Stimulated activated CD8-positive, alpha-beta memory T cell treated with anti-CD3 and anti-CD28 coated beads, Interleukin-15, amount 100 ng/mL, for 1 hour (primary cell): ENCODE measurements at regions not wholly inside any gene's neighbourhood (a gene's known extent, or its start where the extent isn't known, plus 50 kb on each side); places are given as distances from the start of the nearest gene placed in this dataset.
"Not testable (repeated sequence)": the region's sequence is repeated elsewhere in the genome, so short reads cannot be mapped to it uniquely, and the experiment has no call there.

Experiments
- DNase-seq: peaks from one replicate; pipeline ENCODE4 v3.0.0-alpha.2; 2020; ENCODE audit warnings: low read depth

DNA sequence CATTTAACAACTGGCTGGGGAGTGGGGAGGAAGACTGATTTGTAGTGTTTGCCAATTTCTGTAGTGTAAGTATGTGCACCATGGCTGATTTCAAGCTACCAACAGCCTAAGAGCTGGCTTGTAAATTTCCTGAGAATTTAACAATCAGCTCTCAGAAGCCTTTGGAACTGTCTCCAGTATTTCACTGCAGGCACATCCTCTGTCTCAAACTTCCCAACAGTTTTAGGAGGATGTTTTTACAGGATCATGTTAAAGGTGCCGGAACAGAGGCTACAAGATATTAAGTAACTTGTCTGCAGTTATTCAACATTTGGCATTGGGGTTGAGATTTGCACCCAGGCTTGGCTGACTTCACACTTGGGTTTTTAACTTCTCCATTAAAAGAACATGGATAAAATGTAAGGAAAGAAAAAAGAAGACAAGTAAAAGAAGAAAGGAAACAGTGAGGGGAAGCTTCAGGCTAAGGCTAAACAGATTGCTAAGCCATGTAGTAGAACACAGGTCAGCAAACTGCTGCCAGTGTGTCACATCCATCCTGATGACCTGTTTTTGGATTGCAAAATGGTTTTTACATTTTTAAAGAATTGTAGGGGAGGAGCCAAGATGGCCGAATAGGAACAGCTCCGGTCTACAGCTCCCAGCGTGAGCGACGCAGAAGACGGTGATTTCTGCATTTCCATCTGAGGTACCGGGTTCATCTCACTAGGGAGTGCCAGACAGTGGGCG is 204.8 kb upstream of the SESN3 start:
- DNase-seq: no peak

DNA sequence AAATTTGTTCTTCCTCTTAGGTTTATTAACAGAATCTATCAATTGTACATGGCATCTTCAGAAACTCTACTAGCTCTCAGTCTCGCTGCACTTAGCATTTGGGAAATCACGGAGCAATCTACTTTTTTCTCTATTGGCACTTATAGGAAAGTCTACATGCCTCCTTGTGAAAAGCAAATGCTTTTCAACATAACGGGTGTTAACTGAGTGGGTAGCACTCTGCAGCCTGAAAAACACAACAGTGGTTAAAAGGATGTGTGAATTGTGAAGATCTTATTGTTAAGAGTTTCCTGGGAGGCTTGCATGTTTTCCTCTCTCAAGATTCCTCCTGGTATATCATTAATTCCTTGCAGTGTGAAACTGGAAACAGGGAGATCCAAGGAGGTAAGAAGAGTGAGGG is 204.2 kb upstream of the SESN3 start:
- no peak for DNase-seq

DNA sequence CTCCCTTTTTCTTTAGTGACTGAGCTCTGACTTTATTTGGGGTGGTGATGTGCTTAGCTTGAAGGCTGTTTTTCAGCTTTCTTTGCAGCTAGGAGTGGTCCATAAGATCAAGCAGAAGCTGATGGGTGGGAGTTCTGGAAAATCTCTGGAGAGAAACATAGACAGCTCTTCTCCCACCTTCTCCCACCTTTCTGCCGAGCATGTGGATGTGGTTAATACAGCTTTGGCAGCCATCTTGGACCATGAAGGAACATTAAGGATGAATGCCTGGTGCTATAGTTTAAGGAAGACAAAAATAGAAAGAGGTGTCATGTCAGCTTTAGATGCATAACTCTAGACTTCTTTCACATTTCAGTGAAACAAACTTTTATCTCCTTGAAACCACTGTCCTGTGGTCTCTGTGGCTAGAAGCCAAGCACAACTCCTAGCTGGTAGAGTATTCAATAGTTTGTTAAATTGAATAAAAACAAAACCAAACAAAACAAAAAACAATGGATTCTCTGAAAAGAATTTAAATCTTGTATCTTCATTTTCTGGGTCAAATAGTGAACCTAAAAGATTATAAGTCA is 203.6 kb upstream of the SESN3 start:
- DNase-seq: no peak

DNA sequence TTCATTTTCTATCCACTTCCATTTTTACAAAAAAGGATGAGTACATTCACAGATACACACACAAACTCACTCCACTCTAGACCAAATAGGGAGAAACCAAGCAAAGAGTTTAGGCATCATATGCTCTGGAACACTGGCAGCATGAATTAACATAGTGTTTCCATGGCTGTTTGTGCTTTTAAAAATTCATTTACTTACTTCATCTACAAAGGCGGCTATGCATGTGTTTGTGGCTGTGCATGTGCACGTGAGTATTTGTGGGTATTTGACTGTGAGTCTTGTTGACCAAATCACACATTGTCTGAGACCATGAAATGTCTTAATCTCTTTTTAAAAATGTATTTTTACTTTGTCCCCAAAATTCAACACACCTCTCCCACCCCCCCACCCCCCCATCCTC is 203.0 kb upstream of the SESN3 start:
- DNase-seq: no peak

DNA sequence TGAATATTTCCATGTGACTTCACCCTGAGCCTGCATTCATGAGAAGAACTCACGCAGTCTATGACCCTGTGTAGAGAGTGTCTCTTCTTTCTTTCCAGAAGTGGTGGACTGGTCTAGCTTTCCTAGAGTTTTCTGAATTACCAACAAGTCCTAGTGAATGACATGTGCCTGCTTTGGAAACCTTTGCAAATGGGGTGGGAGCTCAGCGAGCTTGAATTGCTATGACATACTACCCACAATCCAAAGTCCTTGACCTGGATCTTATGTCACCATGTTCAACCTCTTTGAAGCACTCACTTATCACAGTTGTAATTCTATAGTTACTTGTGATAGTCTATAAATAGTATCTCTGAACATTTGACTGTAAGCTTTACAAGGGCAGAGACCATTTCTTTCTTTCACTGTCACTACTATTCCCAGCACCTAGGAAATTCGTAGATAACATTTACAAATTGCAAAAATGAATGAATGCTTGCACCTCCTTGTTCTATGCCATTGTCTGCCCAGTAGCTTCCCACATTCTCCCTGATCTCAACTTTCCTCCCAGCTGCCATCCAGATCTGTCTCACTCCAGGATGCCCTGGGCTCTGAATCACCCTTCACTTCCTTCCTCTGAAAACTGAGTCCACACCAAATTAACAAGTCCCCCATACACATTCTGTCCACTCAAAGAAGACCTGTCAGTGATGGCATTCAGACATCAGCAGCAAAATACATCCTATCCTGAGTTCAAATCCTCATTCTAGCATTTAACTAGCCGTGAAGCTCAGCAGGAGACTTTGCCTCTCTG is 201.9 kb upstream of the SESN3 start:
- DNase-seq: no peak

DNA sequence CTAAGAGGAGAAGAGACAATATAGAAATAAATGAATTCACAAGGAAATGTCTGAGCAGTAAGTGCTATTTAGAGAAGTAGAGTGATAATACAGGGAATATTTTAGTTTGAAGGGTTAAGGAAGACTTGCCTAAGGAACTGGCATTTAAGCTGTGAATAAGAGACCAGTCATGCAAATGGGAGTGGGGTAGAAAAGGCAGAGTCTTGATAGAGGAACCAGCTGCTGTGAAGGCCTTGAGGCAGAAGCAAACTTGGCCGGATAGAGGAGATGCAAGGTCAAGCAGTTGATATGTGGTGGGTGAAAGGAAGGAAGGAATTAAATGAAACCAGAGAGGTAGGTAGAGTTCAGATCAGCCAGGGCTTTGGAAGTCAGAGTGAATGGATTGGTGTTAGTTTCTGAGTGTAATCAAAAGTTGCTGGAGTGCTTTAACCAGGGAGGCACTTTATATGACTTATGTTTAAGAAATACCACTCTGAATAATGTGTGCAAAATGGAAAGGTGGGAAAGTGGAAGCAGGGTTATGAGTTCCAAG is 198.4 kb upstream of the SESN3 start:
- DNase-seq: no peak

DNA sequence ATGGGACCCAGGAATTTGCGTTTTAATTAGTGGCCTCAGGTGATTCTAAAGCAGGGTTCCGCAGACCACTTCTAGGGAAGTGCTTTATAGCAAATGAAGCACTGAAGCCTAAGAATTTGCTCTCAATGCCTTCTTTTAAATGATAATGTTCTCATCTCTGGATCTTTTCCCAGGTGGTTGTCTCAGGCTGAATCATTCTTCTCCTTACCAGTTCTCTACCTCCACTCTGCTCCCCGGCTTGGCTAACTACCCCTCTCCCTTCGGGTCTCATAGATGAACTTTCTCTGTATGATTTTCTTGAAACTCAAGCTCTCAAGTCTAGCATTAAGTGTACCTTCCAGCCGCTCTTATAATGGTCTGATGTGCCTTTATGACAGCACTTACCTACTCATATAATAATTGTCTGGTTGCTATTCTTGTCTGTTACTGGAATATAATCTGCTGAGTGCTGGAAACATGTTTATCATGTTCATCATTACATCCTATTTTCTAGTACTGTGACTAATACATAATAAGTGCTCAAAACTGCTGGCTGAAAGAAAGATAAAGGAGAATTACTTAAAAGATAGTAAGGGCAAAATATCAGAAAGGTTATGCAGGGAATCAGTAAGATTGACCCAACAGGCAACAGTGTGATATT is 195.9 kb upstream of the SESN3 start:
- no peak for DNase-seq

DNA sequence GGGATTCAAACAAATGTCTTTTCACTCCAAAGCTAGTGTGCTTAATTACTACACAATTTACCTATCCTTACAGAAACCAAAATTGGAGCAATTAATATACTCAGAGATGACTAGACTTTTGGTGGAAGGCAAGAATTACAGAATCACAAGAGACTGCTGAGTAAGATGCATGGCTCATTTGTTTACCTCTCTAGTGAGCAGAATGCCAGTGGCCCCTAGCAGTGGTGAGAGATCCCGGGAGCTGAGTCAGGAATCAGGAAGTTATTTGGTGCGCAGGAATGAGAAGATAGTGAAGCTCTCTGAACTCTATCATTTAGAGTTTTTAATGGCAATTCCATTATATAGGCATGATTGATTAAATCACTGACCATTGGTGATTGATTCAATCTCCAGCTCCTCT is 188.9 kb upstream of the SESN3 start:
- no peak for DNase-seq

DNA sequence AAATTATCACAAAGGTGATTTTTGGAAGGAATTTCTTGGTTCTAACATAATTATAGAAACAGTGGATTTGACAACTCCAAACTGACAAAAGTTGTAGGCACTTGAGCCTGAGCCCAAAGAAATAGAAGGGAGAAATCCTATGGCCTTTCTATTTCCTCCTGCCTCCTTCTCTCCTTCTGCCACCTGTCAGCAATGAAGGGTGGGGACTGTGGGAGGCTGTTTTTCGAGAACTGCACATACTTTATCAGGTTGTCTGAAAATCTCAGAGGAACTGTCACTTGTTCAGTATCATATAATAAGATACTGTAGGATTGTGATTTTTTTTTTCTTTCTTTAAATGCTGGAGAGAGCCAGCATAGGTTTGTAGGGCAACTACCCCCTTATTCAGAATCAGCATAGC is 187.9 kb upstream of the SESN3 start:
- no peak for DNase-seq

DNA sequence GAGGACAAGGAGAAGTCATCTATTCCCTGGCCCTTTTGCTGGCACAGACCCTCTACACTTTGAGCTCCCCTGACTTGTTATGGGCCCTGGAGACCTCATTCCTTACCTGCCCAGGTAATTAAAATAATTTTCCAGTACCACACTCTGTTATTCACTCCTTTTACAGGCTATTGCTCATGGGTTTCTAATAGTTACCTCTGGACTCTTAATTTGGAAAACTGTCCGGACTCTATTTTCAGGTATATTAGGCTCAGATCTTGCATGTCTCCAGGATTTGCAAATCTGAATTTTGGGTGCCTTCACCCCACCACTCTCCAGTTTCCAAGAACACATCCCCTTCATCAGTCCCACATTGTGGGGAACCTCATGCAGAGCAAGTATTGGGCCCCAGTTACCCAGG is 186.8 kb upstream of the SESN3 start:
- DNase-seq: no peak

DNA sequence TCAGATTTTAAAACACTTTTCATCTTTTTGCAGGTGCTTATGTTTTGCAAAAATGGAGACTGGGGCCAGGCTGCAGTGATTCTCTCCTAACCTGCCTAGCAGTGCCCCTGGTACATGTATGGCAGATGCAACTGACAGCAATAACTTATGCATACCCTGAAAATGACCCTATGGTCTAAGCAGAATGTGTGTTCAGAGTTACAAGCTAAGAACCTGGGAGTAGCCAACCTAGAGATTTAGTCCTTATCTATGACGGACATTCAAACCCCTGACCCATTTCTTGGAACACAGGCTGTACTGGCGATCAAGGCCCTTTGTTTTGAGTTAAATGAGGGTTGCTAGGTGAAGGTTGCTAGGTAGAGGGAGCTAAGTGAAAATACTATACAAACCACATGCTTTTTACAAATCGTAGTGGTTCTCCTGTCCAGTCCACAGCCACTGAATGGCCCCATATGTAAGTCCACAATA is 184.9 kb upstream of the SESN3 start:
- no peak for DNase-seq

DNA sequence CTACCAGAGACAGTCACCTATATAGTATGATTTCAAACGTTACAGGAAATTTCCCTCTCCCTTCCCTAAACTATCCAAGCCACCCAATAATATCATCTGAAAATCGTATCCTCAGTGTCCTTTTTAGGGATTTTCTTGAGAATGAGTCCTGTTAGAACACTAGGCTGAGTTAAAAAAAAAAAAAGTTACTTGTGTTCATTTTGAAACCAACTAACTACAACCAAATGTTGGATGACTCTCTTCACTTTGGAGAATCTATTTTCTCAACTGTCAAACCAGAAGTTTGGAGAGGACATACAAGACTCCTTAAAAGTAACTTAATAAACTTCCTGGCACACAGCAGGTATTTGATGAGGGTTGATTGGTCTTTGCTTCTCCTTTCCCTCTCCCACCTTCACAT is 183.2 kb upstream of the SESN3 start:
- DNase-seq: no peak

DNA sequence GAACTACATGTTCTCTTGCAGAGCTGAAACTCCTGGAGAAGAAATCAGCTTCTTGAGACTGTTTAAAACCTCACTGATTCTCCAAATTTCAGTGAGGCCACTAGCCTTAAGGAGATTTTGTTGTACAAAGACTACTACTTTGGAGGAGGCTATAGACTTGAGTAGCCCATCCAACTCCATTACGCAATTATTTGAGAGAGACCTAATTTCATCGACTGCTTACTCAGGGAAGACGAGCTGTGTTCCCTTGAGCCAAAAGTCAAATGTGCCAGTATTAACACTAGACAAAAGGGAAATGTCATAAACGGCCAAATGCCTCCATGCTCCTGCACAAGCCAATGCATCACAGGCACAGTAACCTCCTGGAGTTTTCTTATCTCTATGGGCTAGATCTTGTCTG is 182.8 kb upstream of the SESN3 start:
- no peak for DNase-seq

DNA sequence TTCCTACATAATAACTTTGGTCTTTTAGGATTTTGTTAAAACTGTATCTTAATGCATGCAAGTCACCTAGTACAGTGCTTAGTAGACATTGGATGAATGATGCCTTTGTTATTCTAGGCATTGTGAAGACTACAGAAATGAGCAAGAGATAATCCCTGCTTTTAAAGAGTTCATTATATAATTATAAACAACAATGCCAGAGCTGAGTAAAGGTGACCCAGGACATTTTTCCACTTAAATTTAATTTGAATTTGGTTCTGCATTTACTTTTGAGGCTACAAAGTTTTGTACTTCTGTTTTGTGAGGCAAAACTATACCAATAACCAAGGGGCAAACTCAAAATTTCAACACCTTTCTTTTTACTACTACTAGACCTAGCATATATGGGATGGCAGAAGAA is 182.0 kb upstream of the SESN3 start:
- DNase-seq: no peak

DNA sequence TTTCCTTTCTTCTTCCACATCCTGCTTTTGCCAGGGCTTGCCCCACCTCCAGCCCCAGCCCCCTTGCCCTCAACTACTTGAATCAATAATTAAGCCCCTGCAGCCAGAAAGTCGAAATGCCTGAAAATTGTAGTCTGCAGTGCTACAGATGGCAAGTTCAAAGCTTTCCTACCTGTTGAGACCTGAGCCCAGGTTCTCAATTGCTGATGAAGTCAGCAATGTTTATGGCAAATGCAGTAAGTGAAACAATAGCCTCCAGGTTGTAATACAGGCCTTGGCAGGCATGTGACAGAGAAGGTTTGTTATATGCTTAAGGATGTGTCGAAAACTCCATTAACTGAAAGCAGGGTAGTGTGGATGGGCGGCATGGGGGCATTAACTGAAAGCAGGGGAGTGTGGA is 181.1 kb upstream of the SESN3 start:
- no peak for DNase-seq

DNA sequence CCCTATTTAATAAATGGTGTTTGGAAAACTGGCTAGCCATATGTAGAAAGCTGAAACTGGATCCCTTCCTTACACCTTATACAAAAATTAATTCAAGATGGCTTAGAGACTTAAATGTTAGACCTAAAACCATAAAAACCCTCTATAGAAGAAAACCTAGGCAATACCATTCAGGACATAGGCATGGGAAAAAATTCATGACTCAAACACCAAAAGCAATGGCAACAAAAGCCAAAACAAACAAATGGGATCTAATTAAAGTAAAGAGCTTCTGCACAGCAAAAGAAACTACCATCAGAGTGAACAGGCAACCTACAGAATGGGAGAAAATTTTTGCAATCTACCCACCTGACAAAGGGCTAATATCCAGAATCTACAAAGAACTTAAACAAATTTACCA is 179.7 kb upstream of the SESN3 start:
- not testable (repeated sequence) for DNase-seq

DNA sequence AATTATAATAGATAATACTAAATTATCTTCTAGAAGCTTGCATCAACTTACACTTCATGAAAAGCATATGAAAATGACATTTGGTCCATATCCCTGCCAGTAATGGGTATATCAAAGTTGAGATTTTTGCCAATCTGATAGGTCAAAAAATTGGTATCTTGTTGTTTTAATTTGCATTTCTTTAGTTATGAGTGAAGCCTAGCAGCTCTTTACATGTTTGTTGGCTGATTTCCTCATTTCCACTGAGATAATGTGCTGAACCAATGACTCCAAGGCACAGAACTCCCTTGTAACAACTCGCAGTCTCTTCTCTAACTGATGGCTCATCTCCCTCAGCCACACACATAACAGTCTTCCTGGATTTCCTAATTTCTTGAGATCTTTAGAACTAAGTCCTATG is 175.3 kb upstream of the SESN3 start:
- no peak for DNase-seq

DNA sequence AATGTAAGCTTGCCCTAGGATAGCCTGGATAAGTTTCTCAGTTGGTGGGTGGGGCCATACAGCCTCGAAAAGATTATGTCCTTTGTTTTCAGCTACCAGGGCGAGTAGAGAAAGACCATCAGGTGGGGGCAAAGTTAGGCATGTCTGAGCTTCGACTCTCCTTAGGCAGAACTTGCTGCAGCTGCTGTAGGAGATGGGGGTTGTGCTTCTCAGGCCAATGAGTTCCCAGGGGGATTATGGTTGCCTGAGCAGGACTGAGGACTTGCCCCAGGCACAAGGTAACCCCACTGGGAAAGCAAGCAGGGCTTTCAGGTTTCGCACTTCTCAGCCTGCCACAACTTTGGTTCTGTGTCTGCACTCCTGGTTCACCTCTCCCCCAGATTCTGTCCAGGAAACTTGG is 173.4 kb upstream of the SESN3 start:
- DNase-seq: no peak

DNA sequence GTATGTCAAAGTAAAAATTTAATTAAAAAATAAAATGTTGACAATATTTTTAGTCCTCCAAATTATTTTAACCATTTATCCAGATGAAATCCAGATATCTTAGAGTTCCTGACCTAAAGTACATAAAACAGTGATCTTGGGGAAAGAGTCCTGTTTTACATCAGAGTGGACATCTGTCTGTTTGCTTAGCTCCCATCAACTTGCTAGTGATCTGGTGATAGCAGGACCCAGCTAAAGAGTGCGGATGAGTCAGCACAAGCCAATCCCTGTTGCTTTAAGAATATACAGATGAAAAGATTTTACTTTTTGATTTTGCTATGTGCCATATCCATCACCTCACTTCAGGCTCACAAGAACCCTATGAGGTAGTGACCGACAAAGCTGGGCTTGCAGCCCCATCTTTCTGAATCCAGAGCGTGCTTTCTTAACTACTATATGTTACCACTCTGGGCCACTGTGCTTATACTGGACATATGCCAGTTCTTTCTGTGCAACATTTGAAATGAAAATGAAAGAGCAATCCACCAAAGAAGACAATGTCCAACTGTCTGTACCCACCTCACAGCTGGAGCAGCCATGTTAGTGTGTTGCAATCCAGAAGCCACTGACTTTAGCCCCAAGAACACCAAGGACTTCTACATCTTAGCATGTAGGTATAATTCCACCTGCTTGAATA is 167.6 kb upstream of the SESN3 start:
- no peak for DNase-seq

DNA sequence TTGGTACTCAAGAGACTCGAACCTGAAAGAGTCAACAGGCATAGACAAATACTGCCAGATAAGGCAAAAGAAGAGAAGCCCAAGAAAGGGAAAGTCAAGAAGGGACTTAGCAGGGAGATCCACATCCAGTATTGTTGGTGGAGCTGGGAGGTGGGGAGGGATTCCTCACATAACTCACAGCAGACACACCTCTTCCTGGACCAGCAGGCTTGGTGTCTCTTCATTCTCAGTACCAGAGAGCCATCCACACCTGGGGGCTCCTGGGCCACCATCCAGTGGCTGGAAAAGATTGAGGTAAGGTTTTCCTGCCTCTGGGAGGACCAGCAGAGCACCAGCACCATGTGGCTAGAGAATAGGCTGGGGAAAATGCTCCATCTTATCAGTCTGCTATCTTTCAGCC is 161.6 kb upstream of the SESN3 start:
- no peak for DNase-seq

DNA sequence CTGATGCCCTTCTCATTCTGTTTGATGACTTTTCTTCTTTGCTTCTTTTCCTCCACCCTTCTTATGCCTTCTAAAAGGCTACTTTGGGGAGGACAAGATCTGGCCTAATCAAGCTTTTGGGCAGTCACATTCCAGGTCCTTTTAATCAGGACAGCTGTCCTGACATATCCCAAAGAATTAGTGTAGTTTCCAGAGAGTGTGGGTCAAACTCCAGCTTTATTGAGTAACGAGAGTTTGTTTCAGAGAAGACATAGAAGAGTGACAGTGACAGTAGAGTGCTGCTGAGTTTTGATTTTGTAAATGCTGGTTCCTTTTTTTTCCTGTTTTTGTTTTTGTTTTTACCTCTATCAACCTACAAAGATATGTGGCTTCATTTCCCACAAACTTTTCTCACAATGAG is 158.4 kb upstream of the SESN3 start:
- no peak for DNase-seq

DNA sequence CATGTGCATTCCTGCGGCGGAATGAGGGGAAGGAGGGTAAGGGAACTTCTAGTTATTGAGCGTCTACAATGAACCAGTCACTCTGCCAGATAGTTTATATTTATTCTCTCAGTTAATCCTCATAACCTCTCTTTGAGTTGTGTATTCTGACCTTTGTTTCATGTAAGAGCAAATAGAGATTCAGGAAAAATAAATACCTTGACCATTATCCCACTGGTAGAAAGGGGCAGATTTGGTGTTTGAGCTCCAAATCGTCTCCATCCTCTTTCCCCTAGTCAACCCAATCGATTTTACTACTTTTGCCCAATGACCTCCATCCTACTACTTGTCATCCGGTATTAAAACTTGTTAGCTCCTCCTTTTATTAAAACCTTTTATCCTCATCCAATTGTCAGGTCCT is 157.1 kb upstream of the SESN3 start:
- DNase-seq: no peak
